GM19468 (cell line): ENCODE measurements at regions not wholly inside any gene's neighbourhood (a gene's known extent, or its start where the extent isn't known, plus 50 kb on each side); places are given as distances from the start of the nearest gene placed in this dataset.

Experiments used
- ATAC-seq: cut with Tn5 transposase; IDR thresholded peaks from one replicate; pipeline ENCODE4 v1.9.1; 2021; ENCODE audit warnings: mild to moderate bottlenecking, moderate library complexity, moderate number of reproducible peaks; ENCODE audit not compliant: unreplicated experiment; ENCODE audit errors: extremely low read depth

- no peak for ATAC-seq
These were observed 209.8 kb downstream of the ENC1 start for GRCh38 chr5:74430631-74431289.

- ATAC-seq, result no peak
These were observed 211.0 kb downstream of the ENC1 start for GRCh38 chr5:74429495-74429894.

- no peak for ATAC-seq
These were observed 211.7 kb downstream of the ENC1 start for GRCh38 chr5:74428876-74429275.

- no peak for ATAC-seq
These were observed 212.3 kb downstream of the ENC1 start for GRCh38 chr5:74428275-74428674.

GRCh38 chr5:74426506-74426905, 214.0 kb downstream of the ENC1 start:
- ATAC-seq, result no peak

GRCh38 chr5:74424162-74424868, 216.2 kb downstream of the ENC1 start:
- ATAC-seq, result no peak

GRCh38 chr5:74423383-74423782, 217.1 kb downstream of the ENC1 start:
- no peak for ATAC-seq

- no peak for ATAC-seq
These were observed 217.9 kb downstream of the ENC1 start for GRCh38 chr5:74422671-74423070.

GRCh38 chr5:74422030-74422429, 218.5 kb downstream of the ENC1 start:
- no peak for ATAC-seq

- ATAC-seq, result no peak
These were observed 219.2 kb downstream of the ENC1 start for GRCh38 chr5:74421377-74421776.

GRCh38 chr5:74420947-74421346, 219.6 kb downstream of the ENC1 start:
- ATAC-seq, result no peak

GRCh38 chr5:74420220-74420619, 220.3 kb downstream of the ENC1 start:
- ATAC-seq, result no peak

- ATAC-seq, result no peak
These were observed 221.1 kb downstream of the ENC1 start for GRCh38 chr5:74419468-74419867.

GRCh38 chr5:74418709-74419108, 221.8 kb downstream of the ENC1 start:
- no peak for ATAC-seq

GRCh38 chr5:74418261-74418660, 222.3 kb downstream of the ENC1 start:
- no peak for ATAC-seq

GRCh38 chr5:74415695-74416102, 224.8 kb downstream of the ENC1 start:
- ATAC-seq, result no peak

GRCh38 chr5:74414228-74414627, 226.3 kb downstream of the ENC1 start:
- ATAC-seq, result no peak

- ATAC-seq, result no peak
These were observed 227.0 kb downstream of the ENC1 start for GRCh38 chr5:74413403-74414048.

GRCh38 chr5:74412066-74412465, 228.5 kb downstream of the ENC1 start:
- no peak for ATAC-seq

- no peak for ATAC-seq
These were observed 230.8 kb downstream of the ENC1 start for GRCh38 chr5:74409712-74410111.

GRCh38 chr5:74409166-74409706, 231.3 kb downstream of the ENC1 start:
- no peak for ATAC-seq
